GM12878 (cell line): ENCODE measurements at regions not wholly inside any gene's neighbourhood (a gene's known extent, or its start where the extent isn't known, plus 50 kb on each side); places are given as distances from the start of the nearest gene placed in this dataset.

Source experiments
- ATAC-seq: fragments of 200-7000 bp; cut with Tn5 transposase; 3 replicates; pipeline ENCODE4 v1.9.1; 2020; ENCODE audit warnings: mild to moderate bottlenecking, moderate library complexity
- BruUV-seq: library from RNA; stranded (reverse); fragments of 400-500 nt; replicated peaks from 2 replicates; lab custom pipeline; 2021; lab: Mats Ljungman, UMichigan
- CTCF ChIA-PET: fragments of 300-600 bp; sonication (Branson Sonifier 250); formaldehyde crosslinking; extraction: SDS; loops from one replicate; lab custom pipeline; 2021; ENCODE audit warnings: inconsistent platforms; lab: Yijun Ruan, JAX
- POLR2A ChIA-PET: fragments of 350-600 bp; formaldehyde crosslinking; extraction: SDS; loops from one replicate; lab custom pipeline; 2021; ENCODE audit warnings: inconsistent platforms; lab: Charles Lee
- RAD21 ChIA-PET: fragments of 300-600 bp; sonication (Branson Sonifier 250); formaldehyde crosslinking; loops from one replicate; lab custom pipeline; 2023; ENCODE audit warnings: antibody characterized with exemption; ENCODE audit not compliant: unreplicated experiment; lab: Charles Lee
- SMC1A ChIA-PET: fragments of 300-600 bp; sonication (Branson Sonifier 250); formaldehyde crosslinking; loops from one replicate; lab custom pipeline; 2023; ENCODE audit not compliant: unreplicated experiment, uncharacterized antibody; lab: Charles Lee
- DNase-seq: peaks from one replicate; pipeline ENCODE4 v3.0.0-alpha.2; 2011; ENCODE audit warnings: low read depth, low spot score
- FAIRE-seq: peaks from 3 replicates; lab custom pipeline; 2011; peaks lifted over from hg19 to GRCh38; lab: Jason Lieb, UNC
- H2AFZ ChIP-seq: 2 replicates; pipeline ENCODE4 v1.6.0; 2011; ENCODE audit warnings: low read depth, low read length, control low read depth; ENCODE audit not compliant: control insufficient read depth
- H3K27ac ChIP-seq: 2 replicates; pipeline ENCODE4 v1.5.1; 2011; ENCODE audit warnings: control low read depth; ENCODE audit not compliant: control insufficient read depth, insufficient read depth
- H3K27me3 ChIP-seq, 2 experiments: replicated peaks in 1 of 2; 2 replicates each; pipeline versions ENCODE4 v1.6.0 to v1.6.1; 2011; ENCODE audit warnings: low read length in 1 of 2; ENCODE audit not compliant: control insufficient read depth in 2 of 2, insufficient read depth in 2 of 2
- H3K36me3 ChIP-seq, 2 experiments: 2 replicates each; pipeline ENCODE4 v1.5.1; 2011; ENCODE audit warnings: low read length in 1 of 2; ENCODE audit not compliant: control insufficient read depth in 2 of 2, insufficient read depth in 2 of 2
- H3K4me1 ChIP-seq: 2 replicates; pipeline ENCODE4 v1.6.1; 2011; ENCODE audit warnings: mild to moderate bottlenecking, low read length, moderate library complexity, mixed read lengths; ENCODE audit not compliant: control insufficient read depth, insufficient read depth
- H3K4me2 ChIP-seq: 2 replicates; pipeline ENCODE4 v1.6.0; 2011; ENCODE audit warnings: control low read depth; ENCODE audit not compliant: control insufficient read depth, insufficient read depth
- H3K4me3 ChIP-seq: fragments of 200-600 bp; sonication (generic); 2 replicates; pipeline ENCODE4 v1.5.1; 2016
- H3K79me2 ChIP-seq: 2 replicates; pipeline ENCODE4 v1.6.0; 2011; ENCODE audit warnings: low read length; ENCODE audit not compliant: control insufficient read depth, insufficient read depth
- H3K9ac ChIP-seq: 2 replicates; pipeline ENCODE4 v1.8.0; 2011; ENCODE audit warnings: low read length, control low read depth, mixed read lengths; ENCODE audit not compliant: control insufficient read depth, insufficient read depth
- H3K9me3 ChIP-seq: replicated peaks from 3 replicates; pipeline ENCODE4 v1.5.1; 2011; ENCODE audit warnings: mild to moderate bottlenecking, low read length; ENCODE audit not compliant: control insufficient read depth, insufficient read depth
- H4K20me1 ChIP-seq: 2 replicates; pipeline ENCODE4 v1.6.0; 2011; ENCODE audit not compliant: control insufficient read depth, insufficient read depth
- CUX1 ChIP-seq: IDR thresholded peaks from 2 replicates; pipeline ENCODE4 v1.6.1; 2012; ENCODE audit warnings: improper control_type of control experiment, low read depth, low read length; ENCODE audit not compliant: insufficient replicate concordance
- NBN ChIP-seq: fragments of 450-650 bp; IDR thresholded peaks from 2 replicates; pipeline ENCODE4 v1.6.1; 2016
- NR2C2 ChIP-seq: IDR thresholded peaks from 2 replicates; pipeline ENCODE4 v1.6.1; 2011; ENCODE audit warnings: borderline replicate concordance, low read depth; ENCODE audit not compliant: control insufficient read depth, insufficient read length
- RELB ChIP-seq: fragments of 450-650 bp; IDR thresholded peaks from 2 replicates; pipeline ENCODE4 v1.6.1; 2017; ENCODE audit warnings: low read depth, mild to moderate bottlenecking, moderate library complexity
- SMAD1 ChIP-seq: fragments of 450-650 bp; IDR thresholded peaks from 2 replicates; pipeline ENCODE4 v1.6.1; 2018; ENCODE audit warnings: mild to moderate bottlenecking, low read depth; ENCODE audit not compliant: partially characterized antibody
- TBL1XR1 ChIP-seq: IDR thresholded peaks from 2 replicates; pipeline ENCODE4 v1.6.1; 2012; ENCODE audit warnings: low read depth, low read length, improper control_type of control experiment
- ZNF384 ChIP-seq: IDR thresholded peaks from 2 replicates; pipeline ENCODE4 v1.6.1; 2012; ENCODE audit warnings: low read depth, mild to moderate bottlenecking, low read length, improper control_type of control experiment, borderline replicate concordance
- in situ Hi-C: fragments of 300-500 bp; cut with MboI; formaldehyde crosslinking; loops from 9 replicates; pipeline ENCODE4 v1.14.3; 2018; ENCODE audit warnings: mixed read lengths
- intact Hi-C: fragments of 100-400 bp; cut with micrococcal nuclease; formaldehyde crosslinking; loops from one replicate; pipeline ENCODE4 v1.14.2; 2022; ENCODE audit not compliant: unreplicated experiment

DNA sequence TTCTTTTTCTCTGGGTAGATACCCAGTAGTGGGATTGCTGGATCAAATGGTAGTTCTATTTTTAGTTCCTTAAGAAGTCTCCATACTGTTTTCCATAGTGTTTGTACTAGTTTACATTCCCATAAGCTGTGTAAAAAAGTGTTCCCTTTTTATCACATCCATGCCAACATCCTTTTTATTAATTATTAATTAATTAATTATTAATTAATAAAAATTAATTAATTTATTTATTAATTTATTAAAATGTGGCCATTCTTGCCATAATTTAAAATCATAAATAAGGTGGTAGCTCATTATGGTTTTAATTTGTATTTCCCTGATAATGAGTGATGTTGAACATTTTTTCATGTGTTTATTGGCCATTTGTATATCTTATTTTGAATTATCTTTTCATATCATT is 173.9 kb upstream of the FOXN2 start:
- H4K20me1 ChIP-seq: no peaks in the 10 kb centered on the region
- TF ChIP-seq TBL1XR1 (no peak), ZNF384 (no peak), NBN (no peak), NR2C2 (no peak), RELB (no peak), SMAD1 (no peak), CUX1 (no peak)
- no peaks in the 10 kb centered on the region for H3K79me2 ChIP-seq
- ATAC-seq (no peak), DNase-seq (no peak), FAIRE-seq (no peak)
- ChIA-PET RAD21 (no interaction called here), POLR2A (no interaction called here), SMC1A (no interaction called here), CTCF (no interaction called here)
- BruUV-seq: no TSS peak
- no peaks in the 10 kb centered on the region for H3K27me3 ChIP-seq
- H3K4me1 ChIP-seq: no peaks in the 10 kb centered on the region
- no peak overlapping the region for H3K4me3 ChIP-seq
- H3K9me3 ChIP-seq: no peaks in the 10 kb centered on the region
- in situ Hi-C loops: no loop called here
- H2AFZ ChIP-seq: no peak overlapping the region
- H3K27ac ChIP-seq: no peak overlapping the region
- intact Hi-C loops: no loop called here
- no peak overlapping the region for H3K4me2 ChIP-seq
- H3K36me3 ChIP-seq: no peaks in the 10 kb centered on the region
- no peak overlapping the region for H3K9ac ChIP-seq
